Skin epidermis (tissue), 12 donors: ENCODE measurements at regions not wholly inside any gene's neighbourhood (a gene's known extent, or its start where the extent isn't known, plus 50 kb on each side); places are given as distances from the start of the nearest gene placed in this dataset.

Experiments
- H3K27ac ChIP-seq, 21 experiments: fragments of 200-600 bp; sonication (generic) in 11 of 21; one replicate each; pipeline ENCODE4 v1.5.0; 2020; ENCODE audit warnings: mild to moderate bottlenecking in 3 of 21, inconsistent platforms in 2 of 21, moderate library complexity in 2 of 21
- H3K4me3 ChIP-seq, 7 experiments: fragments of 200-600 bp; sonication (generic) in 2 of 7; one replicate each; pipeline ENCODE4 v1.5.0; 2020; ENCODE audit warnings: inconsistent platforms in 2 of 7, mild to moderate bottlenecking in 2 of 7, moderate library complexity in 1 of 7

DNA sequence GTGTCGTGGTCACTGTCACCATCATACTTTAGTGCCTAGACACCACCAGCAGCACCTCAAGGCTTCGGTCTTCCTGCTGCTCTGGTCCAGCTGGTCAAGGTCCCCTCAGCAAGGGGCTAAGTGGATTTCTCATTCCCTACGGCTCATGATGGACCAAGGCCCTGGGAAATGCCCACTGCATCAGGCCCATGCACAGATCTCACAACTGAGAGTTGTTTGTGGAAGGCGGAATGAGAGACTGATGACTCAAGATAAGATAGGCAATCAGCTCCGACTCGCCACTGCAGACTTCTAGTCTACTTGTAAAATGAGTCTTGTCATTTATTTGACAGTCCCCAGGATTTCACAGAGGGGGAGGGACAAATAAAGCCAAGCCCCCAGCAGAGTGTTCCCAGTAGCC, 108.4 kb upstream of the TBX20 start:
- no peak overlapping the region for H3K4me3 ChIP-seq
- H3K27ac ChIP-seq = no peak overlapping the region

DNA sequence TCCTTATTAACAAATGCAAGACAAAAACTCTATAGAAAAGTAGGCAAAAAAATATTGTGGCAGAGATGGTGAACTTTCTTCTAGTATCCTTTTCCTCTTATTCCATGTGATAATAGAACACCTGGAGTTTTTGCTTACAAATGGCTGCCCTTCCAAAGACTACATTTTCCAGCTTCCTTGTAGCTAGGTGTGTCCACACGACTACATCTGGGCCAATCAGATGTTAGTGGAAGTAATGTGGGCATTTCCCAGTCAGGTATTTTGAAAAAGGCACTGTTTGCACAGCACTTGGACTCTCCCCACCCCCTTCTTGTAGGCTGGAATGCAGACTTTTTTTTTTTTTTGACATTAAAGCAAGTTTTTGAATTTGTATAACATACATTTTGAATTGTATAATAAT, 105.5 kb upstream of the TBX20 start:
- H3K27ac ChIP-seq = no peak overlapping the region
- no peak overlapping the region for H3K4me3 ChIP-seq

DNA sequence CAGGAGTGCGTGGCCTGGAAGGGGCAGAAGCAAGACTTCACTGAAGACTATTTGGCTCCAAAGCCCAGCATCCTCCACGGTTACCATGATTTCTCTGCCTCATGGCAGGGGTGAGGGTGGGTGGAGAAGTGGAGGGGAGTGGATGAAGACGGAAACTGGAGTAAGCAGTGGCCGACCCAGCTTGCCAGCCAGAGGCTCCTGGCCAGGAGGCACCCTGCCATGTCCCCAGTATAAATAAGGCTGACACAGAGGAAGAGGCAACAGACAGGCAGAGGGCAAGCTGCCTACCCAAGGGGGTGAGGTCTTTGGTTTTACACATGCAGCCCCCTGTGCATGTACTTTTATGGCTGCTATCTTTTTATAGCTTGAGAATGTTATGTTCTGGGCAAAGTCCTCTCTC, 102.6 kb upstream of the TBX20 start:
- no peak overlapping the region for H3K4me3 ChIP-seq
- H3K27ac ChIP-seq = no peak overlapping the region

DNA sequence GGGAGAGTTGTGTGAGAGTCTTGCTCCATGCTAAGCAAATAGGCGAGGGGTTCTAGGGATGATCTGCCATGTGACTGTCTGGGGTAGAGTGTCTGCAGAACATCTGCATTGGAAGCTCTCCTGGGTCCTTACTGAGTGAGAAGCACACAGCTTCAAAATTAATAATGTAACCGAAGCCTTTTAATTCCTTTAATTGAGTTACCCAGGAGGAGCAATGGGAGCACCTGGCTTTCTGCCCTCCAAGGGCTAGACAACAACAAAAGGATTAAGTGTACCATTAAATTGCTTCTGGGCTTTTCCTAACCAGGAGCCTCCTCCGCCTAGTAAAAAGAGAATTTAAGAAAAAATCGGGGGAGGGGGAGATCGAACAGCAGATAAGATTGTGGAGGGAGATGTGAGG, 102.0 kb upstream of the TBX20 start:
- H3K27ac ChIP-seq = no peak overlapping the region

DNA sequence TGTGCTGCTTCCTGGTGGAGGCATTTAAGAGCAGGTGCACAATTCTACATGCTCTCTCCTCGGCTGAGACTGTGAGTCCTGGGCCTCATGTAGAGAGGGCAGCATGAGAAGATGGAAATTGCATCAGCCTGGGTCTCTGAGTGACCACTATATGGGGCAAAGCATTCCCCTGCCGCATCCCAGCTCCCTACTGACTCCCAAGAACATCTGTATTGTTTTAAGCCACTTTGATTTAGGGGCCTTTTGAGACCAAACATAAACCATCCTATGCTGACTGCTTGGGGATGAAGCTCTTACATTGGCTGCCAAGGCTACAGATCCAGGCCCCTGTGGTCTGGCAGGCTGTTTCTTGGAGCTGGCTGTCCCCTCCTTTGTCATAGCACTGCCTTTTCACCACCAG, 101.3 kb upstream of the TBX20 start:
- Histone ChIP-seq H3K4me3 (no peak overlapping the region), H3K27ac (no peak overlapping the region)

More for the DNA sequence above, 102.0 kb upstream of the TBX20 start:
- no peak overlapping the region for H3K4me3 ChIP-seq

DNA sequence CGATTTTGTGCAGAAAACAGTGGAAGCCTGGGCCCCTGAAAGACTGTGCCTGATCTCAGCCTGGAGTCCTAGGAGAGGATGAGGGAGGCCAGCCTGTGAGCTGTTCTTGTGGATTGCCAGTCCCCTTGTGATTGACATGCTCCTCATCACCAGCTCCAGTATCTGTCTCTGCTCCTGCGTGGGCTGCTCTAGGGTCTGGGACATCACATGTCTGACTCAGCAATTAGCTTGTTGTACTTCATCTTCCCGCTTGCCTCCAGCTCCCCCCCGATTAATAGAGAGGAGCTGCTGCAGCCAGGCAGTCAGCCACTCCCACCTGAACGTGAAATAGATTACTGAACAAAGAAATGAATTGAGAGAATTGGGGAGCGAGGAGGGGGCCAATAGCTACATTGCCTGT, 99.6 kb upstream of the TBX20 start:
- H3K27ac ChIP-seq = no peak overlapping the region
- no peak overlapping the region for H3K4me3 ChIP-seq

DNA sequence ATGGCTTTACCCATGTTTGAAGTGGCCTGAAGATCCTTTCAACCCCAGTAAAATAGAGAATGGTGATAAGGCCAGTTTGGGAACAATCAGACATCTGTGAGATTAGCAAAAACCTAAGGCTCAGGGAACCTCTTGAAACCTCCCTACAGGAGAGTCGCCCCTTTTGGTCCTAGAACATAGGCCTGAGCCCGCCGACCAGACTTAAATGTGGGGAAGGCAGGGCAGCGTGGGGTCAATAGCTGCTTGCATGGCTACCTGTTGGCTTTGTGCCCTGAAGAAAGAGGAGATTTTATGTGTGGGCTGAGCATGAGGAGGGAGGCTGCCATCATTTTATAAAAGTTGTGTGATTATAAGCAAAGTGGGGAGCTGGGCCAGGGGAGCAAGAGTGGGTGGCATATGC, 97.6 kb upstream of the TBX20 start:
- Histone ChIP-seq H3K27ac (no peak overlapping the region), H3K4me3 (no peak overlapping the region)

DNA sequence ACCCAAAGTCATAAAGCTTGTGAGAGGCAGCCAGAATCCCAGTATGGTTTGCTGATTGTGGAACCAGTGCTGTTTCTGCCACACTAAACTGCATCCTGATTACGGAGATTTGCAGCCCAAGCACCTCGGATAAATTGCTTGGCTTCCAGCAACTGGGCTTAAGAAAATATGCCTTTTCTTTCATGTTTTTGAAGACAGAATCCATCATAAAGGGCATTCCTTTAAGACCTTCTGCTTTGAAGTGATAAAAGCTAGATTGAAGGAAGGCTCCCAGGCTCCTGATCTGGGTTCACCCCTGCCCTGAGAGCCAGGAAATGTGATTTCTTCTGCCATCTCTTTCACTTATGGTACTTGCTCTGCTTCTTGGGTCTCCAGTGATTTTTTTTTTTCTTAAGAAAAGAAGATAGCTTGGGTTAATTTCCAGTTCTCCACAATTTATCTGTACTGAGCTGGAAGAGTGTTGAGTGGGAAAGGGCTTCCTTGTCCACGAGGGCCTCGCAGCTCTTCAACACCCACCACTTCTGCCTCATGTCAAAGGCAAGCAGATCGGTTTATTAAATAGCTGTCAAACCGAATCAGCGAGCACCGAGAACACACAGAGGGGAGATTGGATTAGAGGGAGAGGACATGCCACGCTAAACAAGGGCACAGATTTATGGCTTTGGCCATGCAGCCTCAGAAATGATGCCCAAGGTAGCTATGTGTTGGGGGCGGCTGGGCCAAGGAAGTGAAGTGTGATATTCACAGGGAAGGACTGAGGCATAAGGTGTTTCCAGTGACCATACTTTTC, 94.9 kb upstream of the TBX20 start:
- Histone ChIP-seq H3K27ac (no peak overlapping the region), H3K4me3 (no peak overlapping the region)

DNA sequence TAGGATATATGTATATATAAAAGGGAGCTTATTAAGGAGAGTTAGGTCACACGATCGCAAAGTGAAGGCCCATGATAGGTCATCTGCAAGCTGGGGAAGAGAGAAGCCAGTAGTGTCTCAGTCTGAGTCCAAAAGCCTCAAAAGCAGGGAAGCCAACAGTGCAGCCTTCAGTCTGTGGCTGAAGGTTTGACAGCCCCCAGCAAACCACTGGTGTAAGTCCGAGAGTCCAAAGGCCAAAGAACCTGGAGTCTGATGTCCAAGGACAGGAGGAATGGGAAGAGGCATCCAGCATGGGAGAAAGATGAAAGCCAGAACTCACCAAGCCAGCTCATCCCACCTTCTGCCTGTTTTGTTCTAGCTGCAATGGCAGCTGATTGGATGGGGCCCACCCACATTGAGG, 88.9 kb upstream of the TBX20 start:
- no peak overlapping the region for H3K27ac ChIP-seq
- no peak overlapping the region for H3K4me3 ChIP-seq

DNA sequence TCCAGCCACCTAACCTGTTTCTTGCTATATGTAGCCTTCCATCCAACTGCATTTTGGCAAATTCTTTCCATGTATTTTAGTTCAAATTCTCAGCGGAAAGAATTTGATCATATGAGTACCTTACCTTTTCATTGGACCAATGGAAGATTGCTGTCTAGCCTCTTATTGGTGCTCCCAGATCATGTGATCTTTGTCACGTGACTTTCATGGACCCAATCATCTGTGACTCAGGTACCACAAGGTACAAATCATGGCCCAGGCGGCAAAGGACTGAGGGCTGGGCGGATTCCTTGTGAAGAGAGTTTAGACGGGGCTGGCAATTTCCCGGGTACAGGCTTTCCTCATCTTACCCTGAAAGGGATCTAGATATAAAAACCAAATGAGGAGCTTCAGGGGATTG, 85.9 kb upstream of the TBX20 start:
- no peak overlapping the region for H3K4me3 ChIP-seq
- no peak overlapping the region for H3K27ac ChIP-seq

DNA sequence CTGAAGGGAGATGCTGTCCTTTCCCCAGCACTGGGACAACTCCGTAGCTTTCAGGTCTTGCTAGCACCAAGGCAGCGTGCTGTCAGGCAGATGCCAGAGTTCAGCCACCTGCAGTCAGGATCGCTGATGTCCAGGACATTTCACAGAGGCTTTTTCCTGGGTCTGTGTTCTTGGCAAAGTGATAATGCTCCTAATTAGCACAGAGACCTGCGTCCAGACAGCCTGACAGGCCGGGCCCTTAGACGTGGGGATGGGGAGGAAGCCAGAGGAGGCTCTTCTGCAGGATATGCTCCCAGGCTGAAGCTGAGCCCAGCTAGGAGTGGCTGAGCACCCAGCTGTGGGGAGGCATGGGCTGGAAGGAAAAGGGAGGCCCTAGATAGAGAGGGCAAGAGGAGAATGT, 82.5 kb upstream of the TBX20 start:
- H3K27ac ChIP-seq = no peak overlapping the region
- no peak overlapping the region for H3K4me3 ChIP-seq

DNA sequence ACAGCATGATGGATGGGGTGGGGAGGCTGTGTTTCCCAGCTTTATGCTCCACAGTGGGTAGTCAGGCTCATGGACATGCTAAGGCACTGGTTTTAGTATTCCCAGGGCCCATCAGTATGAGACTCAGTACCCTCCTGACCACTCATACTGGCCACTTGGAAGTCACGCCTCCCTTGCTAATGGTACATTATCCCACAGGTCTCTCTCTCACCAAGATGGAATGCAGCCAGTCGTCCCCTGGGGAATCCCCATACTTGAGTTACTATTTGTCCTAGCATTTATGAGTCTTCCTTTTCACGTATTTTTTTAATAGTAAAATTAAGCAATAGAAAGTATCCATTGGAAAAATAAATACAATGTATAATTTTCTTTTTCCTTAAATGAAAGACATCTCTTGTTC, 80.6 kb upstream of the TBX20 start:
- Histone ChIP-seq H3K27ac (no peak overlapping the region), H3K4me3 (no peak overlapping the region)

DNA sequence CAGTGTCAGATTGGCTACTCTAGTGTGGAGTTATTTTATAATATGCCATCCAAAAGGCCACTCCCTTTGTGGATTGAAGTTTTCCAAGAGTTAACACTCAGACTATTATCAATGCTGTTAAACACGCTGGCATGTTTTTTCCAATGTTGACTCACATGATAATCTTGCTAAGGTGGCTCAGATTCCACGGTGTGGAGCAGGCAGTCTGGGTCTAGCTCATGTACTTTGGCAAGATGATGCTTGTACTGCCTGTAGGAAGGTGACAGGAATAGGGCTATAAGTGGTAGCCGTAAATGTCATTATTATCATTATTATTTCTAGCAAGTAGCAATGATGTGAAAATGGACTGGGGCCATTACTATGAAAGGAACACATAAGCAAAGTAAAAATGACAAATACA, 79.4 kb upstream of the TBX20 start:
- no peak overlapping the region for H3K4me3 ChIP-seq
- no peak overlapping the region for H3K27ac ChIP-seq

DNA sequence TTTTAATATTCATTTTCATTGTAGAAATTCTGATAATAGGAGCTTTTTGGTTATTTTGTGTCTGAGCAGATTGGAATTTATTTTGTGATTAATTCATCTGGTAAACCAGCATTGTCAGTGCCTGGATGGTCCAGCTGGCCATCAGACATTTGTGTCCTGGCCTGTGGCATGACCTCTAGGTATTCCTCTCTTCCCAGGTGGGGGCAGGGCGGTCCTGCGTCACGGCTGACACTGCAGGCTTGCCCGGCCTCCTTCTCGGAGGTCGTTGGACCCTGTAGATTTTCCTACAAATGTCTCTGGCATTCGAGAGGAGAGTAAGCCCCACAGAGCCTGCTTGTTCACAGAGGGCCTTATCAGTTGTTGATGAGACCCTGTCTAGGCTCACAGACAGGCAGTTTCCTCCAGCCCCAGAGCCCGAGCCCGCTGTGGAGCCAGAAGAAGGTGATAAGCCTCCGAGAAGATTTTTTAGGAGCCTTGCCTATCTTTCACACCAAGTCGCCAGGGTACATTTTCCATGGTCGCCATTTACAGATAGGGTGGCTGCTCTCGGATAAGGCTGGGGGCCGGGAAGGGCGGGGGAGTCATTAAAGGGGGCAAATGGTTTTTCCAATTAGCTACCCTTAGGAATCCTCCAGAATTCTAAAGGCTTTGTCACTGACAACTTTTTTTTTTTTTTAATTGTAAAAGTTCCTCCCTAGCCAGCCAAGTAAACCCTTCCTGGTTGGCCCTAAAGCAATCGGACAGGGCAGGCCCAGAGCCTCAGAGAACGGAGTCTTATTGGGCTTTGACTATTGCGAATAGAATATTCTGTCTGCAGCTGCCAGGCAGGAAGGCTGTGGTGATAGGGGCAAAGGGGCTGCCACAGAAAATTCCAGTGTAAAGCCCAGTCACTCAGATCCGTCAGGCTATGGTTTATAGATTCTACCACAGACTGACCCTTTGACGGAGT, 78.1 kb upstream of the TBX20 start:
- H3K4me3 ChIP-seq = no peak overlapping the region

DNA sequence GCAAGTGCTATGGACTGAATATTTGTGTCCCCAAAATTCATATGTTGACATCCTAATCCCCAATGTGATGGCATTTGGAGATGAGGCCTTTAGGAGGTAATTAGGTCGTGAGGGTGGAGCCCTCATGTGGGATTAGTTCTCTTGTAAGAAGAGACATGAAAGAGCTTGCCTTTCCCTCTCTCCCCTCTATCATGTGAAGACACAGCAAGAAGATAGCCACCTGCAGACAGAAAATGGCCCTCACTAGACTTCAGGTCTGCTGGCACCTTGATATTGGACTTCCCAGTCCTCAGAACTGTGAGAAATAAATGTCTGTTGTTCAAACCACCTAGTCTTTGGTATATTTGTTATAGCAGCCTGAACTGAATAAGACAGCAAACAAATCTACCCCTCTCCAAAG, 75.1 kb upstream of the TBX20 start:
- Histone ChIP-seq H3K4me3 (no peak overlapping the region), H3K27ac (no peak overlapping the region)

More for the DNA sequence above, 78.1 kb upstream of the TBX20 start:
- no peak overlapping the region for H3K27ac ChIP-seq

DNA sequence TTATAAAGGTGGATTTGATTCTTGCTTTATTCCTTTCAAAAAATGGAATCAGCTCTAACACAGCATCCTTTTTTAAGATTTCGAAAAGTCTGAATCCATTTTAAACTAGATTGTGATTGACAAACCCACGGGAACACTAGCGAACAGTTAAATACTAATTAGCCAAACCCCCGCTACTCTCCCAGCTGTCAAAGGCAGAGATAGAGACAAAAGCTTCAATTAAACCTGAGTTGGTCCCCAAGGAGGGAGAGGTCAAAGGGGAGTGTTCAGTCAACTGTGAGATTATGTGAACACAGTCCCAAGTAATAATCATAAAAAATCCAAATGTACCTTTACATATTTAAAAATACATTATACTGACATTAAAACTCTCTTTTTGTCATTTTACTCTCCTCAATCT, 65.7 kb upstream of the TBX20 start:
- Histone ChIP-seq H3K27ac (no peak overlapping the region), H3K4me3 (no peak overlapping the region)

DNA sequence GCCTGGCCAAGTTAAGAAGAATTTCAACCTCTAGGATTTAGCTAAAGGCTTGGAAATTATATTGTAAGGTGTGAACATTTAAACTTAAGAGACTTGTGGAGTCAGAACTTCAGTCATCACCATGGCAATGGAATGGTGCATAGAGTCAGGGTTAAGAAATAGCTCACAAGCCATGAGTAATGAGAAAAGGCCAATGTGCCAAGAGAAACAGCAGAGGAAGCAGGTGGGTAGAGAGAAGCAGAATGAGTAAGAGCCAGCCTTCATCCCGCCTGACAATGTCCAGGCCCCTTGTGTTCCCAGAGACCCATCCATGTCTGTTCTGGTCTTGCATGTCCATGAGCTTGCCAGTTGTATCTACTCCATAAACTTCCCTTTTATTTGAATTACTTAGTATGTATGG, 62.6 kb upstream of the TBX20 start:
- no peak overlapping the region for H3K4me3 ChIP-seq

DNA sequence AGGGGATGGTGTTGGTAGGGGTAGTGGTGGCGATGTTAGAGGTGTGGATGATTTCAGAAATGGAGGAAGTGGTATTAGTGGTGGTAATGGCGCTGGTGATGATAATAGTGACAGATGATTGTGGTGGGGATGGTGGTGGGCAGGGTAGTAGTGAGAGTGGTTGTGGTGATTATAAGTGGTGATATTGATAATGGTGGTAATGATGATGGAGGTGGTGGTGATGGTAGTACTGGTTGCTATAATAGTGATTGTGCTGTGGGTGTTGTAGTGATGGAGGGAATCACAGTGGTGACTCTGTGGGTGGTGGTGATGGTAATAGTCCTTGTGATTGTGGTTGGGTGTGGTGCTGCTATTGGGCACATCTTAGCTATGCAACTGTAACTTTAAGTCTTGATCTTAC, 61.6 kb upstream of the TBX20 start:
- no peak overlapping the region for H3K27ac ChIP-seq
- no peak overlapping the region for H3K4me3 ChIP-seq

More for the DNA sequence above, 62.6 kb upstream of the TBX20 start:
- no peak overlapping the region for H3K27ac ChIP-seq

DNA sequence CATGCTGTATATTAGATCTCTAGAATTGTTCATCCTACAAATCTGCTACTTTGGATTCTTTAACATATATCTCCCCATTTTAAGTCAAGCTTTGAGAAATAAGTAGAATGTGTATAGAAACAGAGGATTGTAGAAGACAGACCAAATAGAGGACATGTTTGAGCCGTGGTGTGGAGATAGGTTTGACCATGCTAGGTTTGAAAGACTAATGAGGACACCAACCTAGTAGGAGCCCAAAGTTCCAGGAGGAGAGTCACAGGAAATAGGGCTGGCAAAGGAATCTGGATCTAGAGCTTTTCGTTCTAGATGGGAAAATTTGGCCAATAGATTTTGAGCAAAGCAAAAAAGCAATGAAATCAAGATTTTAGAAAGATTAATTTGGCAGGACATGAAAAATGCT, 60.5 kb upstream of the TBX20 start:
- Histone ChIP-seq H3K27ac (no peak overlapping the region), H3K4me3 (no peak overlapping the region)

DNA sequence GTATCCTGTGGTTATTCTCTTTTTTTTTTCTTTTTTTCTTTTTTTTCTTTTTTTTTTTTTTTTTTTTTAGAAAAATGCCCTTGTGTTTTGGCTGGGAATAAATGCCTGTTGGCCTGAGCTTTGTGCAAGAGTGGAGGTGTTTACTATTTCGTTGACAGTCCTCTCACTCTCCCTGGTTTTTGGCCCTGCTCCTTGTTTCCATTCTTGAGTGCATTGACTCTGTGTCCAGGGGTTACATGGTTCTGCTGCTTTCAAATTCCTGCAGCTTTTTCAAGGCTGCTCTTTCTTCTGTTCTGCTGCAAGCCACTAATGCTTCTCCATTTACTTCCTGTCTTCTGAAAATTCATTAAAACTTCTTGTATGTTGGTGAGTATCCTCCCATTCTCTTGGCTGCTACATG, 59.7 kb upstream of the TBX20 start:
- Histone ChIP-seq H3K4me3 (no peak overlapping the region), H3K27ac (no peak overlapping the region)
